Hepatocyte (in vitro differentiated cells): ENCODE measurements at regions not wholly inside any gene's neighbourhood (a gene's known extent, or its start where the extent isn't known, plus 50 kb on each side); places are given as distances from the start of the nearest gene placed in this dataset.

Source experiments
- DNase-seq: peaks from one replicate; pipeline ENCODE4 v3.0.0-alpha.2; 2016; ENCODE audit warnings: low spot score
- H2AFZ ChIP-seq: fragments of 200-600 bp; sonication (generic); 2 replicates; pipeline ENCODE4 v1.6.0; 2016; ENCODE audit warnings: antibody characterized with exemption, mild to moderate bottlenecking
- H3K27ac ChIP-seq: fragments of 200-600 bp; sonication (generic); 2 replicates; pipeline ENCODE4 v1.5.1; 2016; ENCODE audit warnings: mild to moderate bottlenecking
- H3K27me3 ChIP-seq: fragments of 200-600 bp; sonication (generic); 2 replicates; pipeline ENCODE4 v1.6.1; 2016
- H3K36me3 ChIP-seq: fragments of 200-600 bp; sonication (generic); replicated peaks from 2 replicates; pipeline ENCODE4 v1.5.1; 2016; ENCODE audit warnings: low read depth; ENCODE audit not compliant: insufficient read depth
- H3K4me1 ChIP-seq: fragments of 200-600 bp; sonication (generic); 2 replicates; pipeline ENCODE4 v1.5.1; 2016; ENCODE audit warnings: mild to moderate bottlenecking, moderate library complexity; ENCODE audit not compliant: insufficient read depth
- H3K4me2 ChIP-seq: fragments of 200-600 bp; sonication (generic); 2 replicates; pipeline ENCODE4 v1.6.0; 2016
- H3K4me3 ChIP-seq: fragments of 200-600 bp; sonication (generic); 2 replicates; pipeline ENCODE4 v1.5.1; 2016; ENCODE audit warnings: mild to moderate bottlenecking
- H3K79me2 ChIP-seq: fragments of 200-600 bp; sonication (generic); 2 replicates; pipeline ENCODE4 v1.6.0; 2017; ENCODE audit warnings: mild to moderate bottlenecking
- H3K9me2 ChIP-seq: fragments of 200-600 bp; sonication (generic); replicated peaks from 2 replicates; pipeline ENCODE4 v1.6.0; 2017; ENCODE audit warnings: mild to moderate bottlenecking; ENCODE audit not compliant: insufficient read depth
- H3K9me3 ChIP-seq: fragments of 200-600 bp; sonication (generic); 2 replicates; pipeline ENCODE4 v1.5.1; 2016; ENCODE audit warnings: low read depth, mild to moderate bottlenecking
- H4K20me1 ChIP-seq: fragments of 200-600 bp; sonication (generic); 2 replicates; pipeline ENCODE4 v1.6.0; 2016; ENCODE audit warnings: mild to moderate bottlenecking; ENCODE audit not compliant: insufficient read depth, poor library complexity, severe bottlenecking
- EZH2 ChIP-seq: fragments of 200-600 bp; sonication (generic); IDR thresholded peaks from 2 replicates; pipeline ENCODE4 v1.6.1; 2016; ENCODE audit warnings: antibody characterized with exemption, mild to moderate bottlenecking, borderline replicate concordance
- EZH2phosphoT487 ChIP-seq: fragments of 200-600 bp; sonication (generic); IDR thresholded peaks from one replicate; pipeline ENCODE4 v1.6.1; 2018; ENCODE audit warnings: antibody characterized with exemption, mild to moderate bottlenecking, low read depth, moderate library complexity; ENCODE audit not compliant: unreplicated experiment, severe bottlenecking
- WGBS: methylation state at CpG from one replicate; pipeline ENCODE4 v1.1.6; 2016; ENCODE audit warnings: low lambda C conversion rate; ENCODE audit errors: missing lambda C conversion rate; 5-methylcytosine and 5-hydroxymethylcytosine counted together
- TF ChIP-seq, protein P1 (sequence below): fragments of 200-600 bp; sonication (generic); IDR thresholded peaks from 2 replicates; pipeline ENCODE4 v1.5.1; 2016; ENCODE audit warnings: antibody characterized with exemption, mild to moderate bottlenecking; ENCODE audit not compliant: poor library complexity

DNA sequence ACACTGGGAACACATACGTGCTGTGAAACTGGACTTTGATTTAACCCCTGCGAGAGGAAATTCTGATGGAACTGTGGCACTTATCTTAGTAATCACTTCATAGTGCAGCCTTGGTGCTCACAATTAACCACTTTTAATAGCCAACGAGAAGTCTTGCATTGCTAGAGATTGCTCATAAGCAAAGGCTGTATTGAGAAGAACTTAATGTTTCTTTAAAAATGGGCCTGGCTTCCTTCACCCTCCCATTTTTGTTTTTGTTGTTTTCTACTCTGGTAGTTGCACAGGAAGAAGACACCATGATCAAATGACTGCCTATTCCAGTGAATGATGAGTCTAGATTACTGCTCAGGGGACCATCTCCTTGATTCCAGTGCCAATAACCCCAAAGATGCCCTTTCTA is 52.5 kb upstream of the NKAP start:
- Histone ChIP-seq H3K27me3 (peaks cover 77% of the 10 kb centered on the region), H3K4me1 (no peaks in the 10 kb centered on the region), H2AFZ (no peak overlapping the region), H4K20me1 (no peaks in the 10 kb centered on the region), H3K9me3 (no peaks in the 10 kb centered on the region), H3K79me2 (no peaks in the 10 kb centered on the region), H3K27ac (no peak overlapping the region), H3K36me3 (no peaks in the 10 kb centered on the region), H3K4me3 (no peak overlapping the region), H3K4me2 (no peak overlapping the region), H3K9me2 (no peaks in the 10 kb centered on the region)
- TF ChIP-seq, protein P1, sequence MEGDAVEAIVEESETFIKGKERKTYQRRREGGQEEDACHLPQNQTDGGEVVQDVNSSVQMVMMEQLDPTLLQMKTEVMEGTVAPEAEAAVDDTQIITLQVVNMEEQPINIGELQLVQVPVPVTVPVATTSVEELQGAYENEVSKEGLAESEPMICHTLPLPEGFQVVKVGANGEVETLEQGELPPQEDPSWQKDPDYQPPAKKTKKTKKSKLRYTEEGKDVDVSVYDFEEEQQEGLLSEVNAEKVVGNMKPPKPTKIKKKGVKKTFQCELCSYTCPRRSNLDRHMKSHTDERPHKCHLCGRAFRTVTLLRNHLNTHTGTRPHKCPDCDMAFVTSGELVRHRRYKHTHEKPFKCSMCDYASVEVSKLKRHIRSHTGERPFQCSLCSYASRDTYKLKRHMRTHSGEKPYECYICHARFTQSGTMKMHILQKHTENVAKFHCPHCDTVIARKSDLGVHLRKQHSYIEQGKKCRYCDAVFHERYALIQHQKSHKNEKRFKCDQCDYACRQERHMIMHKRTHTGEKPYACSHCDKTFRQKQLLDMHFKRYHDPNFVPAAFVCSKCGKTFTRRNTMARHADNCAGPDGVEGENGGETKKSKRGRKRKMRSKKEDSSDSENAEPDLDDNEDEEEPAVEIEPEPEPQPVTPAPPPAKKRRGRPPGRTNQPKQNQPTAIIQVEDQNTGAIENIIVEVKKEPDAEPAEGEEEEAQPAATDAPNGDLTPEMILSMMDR = no peak
- TF ChIP-seq EZH2 (no peak), EZH2phosphoT487 (no peak)
- DNase-seq = no peak
- WGBS = 48% methylated on average over 3 of the region's 3 CpGs
